ENCODE measurements at regions not wholly inside any gene's neighbourhood (a gene's known extent, or its start where the extent isn't known, plus 50 kb on each side); places are given as distances from the start of the nearest gene placed in this dataset.

DNA sequence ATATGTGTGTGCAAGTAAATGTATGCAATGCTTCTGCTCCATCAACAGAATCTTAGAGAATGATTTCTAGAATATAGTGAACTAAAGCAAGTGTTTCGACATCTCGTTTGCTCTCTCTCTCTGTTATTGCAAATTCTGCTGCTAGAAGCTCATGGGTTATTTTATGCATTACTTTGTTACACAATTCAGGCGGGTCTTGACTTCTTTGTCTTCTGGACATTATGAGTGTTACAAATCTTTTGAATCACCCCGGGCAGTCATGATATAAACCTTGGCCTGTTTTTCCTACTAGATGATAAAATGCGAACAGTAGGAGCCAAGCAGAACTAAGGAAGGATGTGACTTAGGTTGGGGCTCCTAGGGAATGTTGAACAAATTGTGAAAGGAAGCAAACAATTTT lies 166.4 kb upstream of the SFRP2 start:
- TF ChIP-seq, protein P1, sequence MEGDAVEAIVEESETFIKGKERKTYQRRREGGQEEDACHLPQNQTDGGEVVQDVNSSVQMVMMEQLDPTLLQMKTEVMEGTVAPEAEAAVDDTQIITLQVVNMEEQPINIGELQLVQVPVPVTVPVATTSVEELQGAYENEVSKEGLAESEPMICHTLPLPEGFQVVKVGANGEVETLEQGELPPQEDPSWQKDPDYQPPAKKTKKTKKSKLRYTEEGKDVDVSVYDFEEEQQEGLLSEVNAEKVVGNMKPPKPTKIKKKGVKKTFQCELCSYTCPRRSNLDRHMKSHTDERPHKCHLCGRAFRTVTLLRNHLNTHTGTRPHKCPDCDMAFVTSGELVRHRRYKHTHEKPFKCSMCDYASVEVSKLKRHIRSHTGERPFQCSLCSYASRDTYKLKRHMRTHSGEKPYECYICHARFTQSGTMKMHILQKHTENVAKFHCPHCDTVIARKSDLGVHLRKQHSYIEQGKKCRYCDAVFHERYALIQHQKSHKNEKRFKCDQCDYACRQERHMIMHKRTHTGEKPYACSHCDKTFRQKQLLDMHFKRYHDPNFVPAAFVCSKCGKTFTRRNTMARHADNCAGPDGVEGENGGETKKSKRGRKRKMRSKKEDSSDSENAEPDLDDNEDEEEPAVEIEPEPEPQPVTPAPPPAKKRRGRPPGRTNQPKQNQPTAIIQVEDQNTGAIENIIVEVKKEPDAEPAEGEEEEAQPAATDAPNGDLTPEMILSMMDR (IDR thresholded peaks at IDR 0.05) = no peak
- no peak for TF ChIP-seq POLR2A (IDR thresholded peaks at IDR 0.05)
- H3K4me3 ChIP-seq (ENCODE audit: low read depth, poor library complexity, severe bottlenecking) = no peak overlapping the region
- DNase-seq (ENCODE audit: low spot score in 2 of 2) = no peak
- 92 to 93% methylated on average over 5 of the region's 5 CpGs for WGBS, 2 donors
- intact Hi-C loops (cut with DNase I; ENCODE audit: low total_unique reads) = no loop called here

DNA sequence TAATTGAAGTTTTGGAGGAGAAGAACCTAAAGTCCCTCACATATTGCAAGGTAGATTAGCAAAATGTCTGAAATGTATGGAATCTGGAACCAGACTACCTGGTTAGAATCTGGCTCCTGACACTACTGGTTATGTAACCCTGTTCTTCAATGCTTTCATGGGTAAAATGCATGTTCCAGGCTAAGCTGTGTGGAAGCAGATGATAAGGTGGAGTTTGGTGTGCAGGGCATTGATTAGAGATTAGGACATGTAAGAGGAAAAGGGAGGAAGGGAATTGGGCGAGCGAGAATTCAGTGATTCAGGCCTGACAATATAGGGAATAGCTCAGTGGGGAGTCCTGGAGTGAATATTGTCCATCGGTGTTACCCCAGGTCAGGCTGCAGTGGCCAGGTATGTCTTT lies 165.8 kb upstream of the SFRP2 start:
- TF ChIP-seq, protein P1 (IDR thresholded peaks at IDR 0.05) = no peak
- no peak for TF ChIP-seq POLR2A (IDR thresholded peaks at IDR 0.05)
- intact Hi-C loops (cut with DNase I; ENCODE audit: low total_unique reads) = no loop called here
- WGBS, 2 donors = 91 to 92% methylated on average over 3 of the region's 3 CpGs
- DNase-seq (ENCODE audit: low spot score in 2 of 2) = no peak
- no peak overlapping the region for H3K4me3 ChIP-seq (ENCODE audit: low read depth, poor library complexity, severe bottlenecking)

DNA sequence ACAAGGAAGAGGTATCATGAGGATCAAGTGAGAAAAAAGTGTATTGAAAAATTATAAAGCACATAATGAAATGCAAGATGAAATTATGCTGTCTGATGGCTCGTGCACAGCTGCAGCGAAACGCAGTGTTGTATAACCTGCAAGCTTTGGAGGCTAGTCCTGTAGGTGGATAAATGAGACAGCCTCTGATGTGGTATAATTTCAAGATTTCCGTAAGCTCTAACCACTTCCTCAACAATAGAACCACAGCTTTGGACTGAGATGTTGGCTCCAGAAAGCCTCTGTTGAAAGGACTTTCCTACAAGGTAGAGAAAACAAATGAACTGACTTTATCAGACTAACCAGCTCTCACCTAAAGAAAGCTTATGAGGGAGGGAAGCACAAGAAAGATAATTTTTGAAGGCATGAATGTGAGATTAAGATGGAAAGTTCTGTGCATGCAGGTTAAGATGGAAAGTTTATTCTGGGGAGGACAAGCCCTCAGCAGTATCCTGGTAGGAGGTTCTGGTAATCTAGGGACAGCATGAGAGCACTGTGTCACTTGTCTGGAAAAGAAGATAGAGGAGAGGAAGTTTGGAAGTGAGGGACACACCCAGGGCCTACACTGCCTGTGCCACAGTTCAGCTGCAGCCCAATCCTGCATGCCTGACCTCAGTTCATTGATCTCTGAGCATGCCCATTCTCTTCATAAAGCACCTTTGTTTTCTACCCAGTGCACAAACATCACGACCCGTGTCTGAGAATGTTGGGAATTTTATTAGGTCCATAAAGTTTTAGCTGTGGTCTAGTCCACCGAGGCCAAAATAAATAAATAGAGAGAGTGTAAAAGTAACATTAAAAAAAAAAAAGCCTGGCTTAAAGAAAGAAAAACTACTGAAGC lies 161.5 kb upstream of the SFRP2 start:
- H3K4me3 ChIP-seq (ENCODE audit: low read depth, poor library complexity, severe bottlenecking) = no peak overlapping the region
- DNase-seq (ENCODE audit: low spot score in 2 of 2) = no peak
- WGBS, 2 donors = 67 to 75% methylated on average over 7 of the region's 7 CpGs
- intact Hi-C loops (cut with DNase I; ENCODE audit: low total_unique reads) = no loop called here
- TF ChIP-seq POLR2A (IDR thresholded peaks at IDR 0.05) = no peak

DNA sequence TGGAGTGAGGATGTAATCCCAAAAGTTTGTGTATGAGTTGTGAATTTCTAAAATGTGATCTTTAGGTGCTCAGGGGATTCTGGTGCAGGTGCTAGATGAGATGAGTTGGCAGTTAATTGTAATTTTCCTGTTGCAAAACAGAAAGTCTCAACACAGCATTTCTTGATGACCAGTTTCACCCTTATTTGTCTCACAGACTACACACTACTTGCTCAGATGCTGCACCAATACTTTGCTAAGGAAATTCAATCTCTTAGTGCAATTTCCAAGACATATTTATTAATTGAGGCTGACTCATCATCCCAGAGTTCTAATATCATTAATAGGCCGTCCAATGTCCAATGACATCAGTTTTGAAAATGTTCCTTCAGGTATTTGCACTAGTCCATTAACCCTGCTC lies 159.2 kb upstream of the SFRP2 start:
- 70 to 79% methylated on average over 1 of the region's 1 CpG for WGBS, 2 donors

DNA sequence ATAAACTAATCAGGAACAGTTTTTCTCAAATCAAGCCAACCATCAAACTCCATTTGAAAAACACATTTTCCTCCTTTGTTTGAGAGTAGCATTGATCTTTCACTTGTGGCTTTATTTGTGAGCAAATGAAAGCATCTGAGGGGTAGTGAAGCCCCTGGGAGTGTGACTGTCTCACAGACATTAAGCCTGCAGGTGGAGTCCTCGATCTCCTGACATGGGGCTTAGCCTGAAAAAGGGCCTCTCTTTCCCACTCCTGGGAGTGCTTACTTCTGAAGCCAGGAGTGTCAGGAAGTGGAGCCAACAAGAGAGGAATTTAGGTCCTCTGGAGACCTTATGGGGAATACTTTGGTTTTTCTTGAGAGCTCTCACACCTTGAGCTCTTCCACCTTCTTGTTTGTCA lies 158.2 kb upstream of the SFRP2 start:
- TF ChIP-seq, protein P1 (IDR thresholded peaks at IDR 0.05) = no peak
- TF ChIP-seq POLR2A (IDR thresholded peaks at IDR 0.05) = no peak
- H3K4me3 ChIP-seq (ENCODE audit: low read depth, poor library complexity, severe bottlenecking) = no peak overlapping the region
- DNase-seq (ENCODE audit: low spot score in 2 of 2) = no peak
- intact Hi-C loops (cut with DNase I; ENCODE audit: low total_unique reads) = no loop called here
- 86 to 88% methylated on average over 1 of the region's 1 CpG for WGBS, 2 donors

More for the DNA sequence above, 159.2 kb upstream of the SFRP2 start:
- TF ChIP-seq, protein P1 (IDR thresholded peaks at IDR 0.05) = no peak
- TF ChIP-seq POLR2A (IDR thresholded peaks at IDR 0.05) = no peak
- intact Hi-C loops (cut with DNase I; ENCODE audit: low total_unique reads) = no loop called here
- DNase-seq (ENCODE audit: low spot score in 2 of 2) = no peak
- no peak overlapping the region for H3K4me3 ChIP-seq (ENCODE audit: low read depth, poor library complexity, severe bottlenecking)

DNA sequence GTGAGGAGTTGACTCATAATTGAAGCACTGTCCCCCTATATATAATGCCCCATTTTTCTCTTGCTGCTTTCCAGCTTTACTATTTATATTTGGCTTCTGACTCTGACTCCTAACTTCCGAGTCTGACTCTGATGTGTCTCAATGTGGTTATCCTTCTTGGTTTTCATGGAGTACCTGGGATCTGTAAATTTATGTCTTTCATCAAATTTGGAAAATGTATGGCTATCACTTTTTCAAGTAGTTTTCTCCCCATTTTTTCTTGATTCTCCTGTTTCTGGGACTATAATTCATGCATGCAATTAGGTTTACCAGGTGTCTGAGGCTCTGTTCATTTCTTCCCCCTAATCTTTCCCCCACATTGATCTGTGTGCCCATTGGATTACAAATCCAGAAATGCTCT lies 156.8 kb upstream of the SFRP2 start:
- no peak overlapping the region for H3K4me3 ChIP-seq (ENCODE audit: low read depth, poor library complexity, severe bottlenecking)
- no peak for DNase-seq (ENCODE audit: low spot score in 2 of 2)
- TF ChIP-seq, protein P1 (IDR thresholded peaks at IDR 0.05) = no peak
- TF ChIP-seq POLR2A (IDR thresholded peaks at IDR 0.05) = no peak
- 84 to 94% methylated on average over 1 of the region's 1 CpG for WGBS, 2 donors
- intact Hi-C loops (cut with DNase I; ENCODE audit: low total_unique reads) = no loop called here

All from lower leg skin (tissue), 4 donors.